Fibroblast of mammary gland (primary cell): ENCODE measurements at regions not wholly inside any gene's neighbourhood (a gene's known extent, or its start where the extent isn't known, plus 50 kb on each side); places are given as distances from the start of the nearest gene placed in this dataset.
"Not testable (repeated sequence)": the region's sequence is repeated elsewhere in the genome, so short reads cannot be mapped to it uniquely, and the experiment has no call there.

Experiments
- DNase-seq: peaks from one replicate; pipeline ENCODE4 v3.0.0-alpha.2; 2010; ENCODE audit warnings: low read depth
- H3K4me3 ChIP-seq: 2 replicates; pipeline ENCODE4 v1.5.1; 2011; ENCODE audit warnings: low read depth, mild to moderate bottlenecking, low read length, moderate library complexity; ENCODE audit not compliant: control insufficient read depth
- CTCF ChIP-seq: conservative IDR thresholded peaks from 2 replicates; pipeline ENCODE4 v1.5.1; 2011; ENCODE audit warnings: low read depth, low read length, inconsistent platforms; ENCODE audit not compliant: control insufficient read depth, insufficient read depth

DNA sequence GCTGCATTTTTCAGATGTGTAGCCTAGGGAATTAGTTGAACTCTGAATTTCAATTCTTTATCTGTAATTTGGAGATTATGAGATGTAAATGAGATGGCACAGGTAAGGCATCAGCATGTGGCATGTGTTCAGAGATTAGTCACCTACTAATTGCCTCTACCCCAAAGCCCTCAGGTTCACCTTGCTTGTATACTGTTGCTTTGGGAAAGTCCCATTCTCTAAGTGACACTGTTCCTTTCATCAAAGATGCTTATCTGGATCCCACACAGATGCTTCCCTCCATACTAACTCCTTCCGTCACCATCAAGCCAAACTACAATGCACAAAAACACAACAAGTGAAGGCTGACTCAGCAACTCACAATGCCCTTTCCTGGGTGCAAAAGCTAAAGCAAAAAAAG lies 143.7 kb downstream of the LRATD1 start:
- no peak overlapping the region for H3K4me3 ChIP-seq
- DNase-seq, result no peak
- no peak for TF ChIP-seq CTCF

- TF ChIP-seq CTCF, result no peak
- DNase-seq, result peak; percentile 83
- H3K4me3 ChIP-seq, result no peak overlapping the region
Observed at GRCh38 chr2:14778015-14778414, 145.5 kb downstream of the LRATD1 start.

GRCh38 chr2:14779252-14779651 lies 146.7 kb downstream of the LRATD1 start:
- DNase-seq, result peak; percentile 44
- TF ChIP-seq CTCF, result no peak
- H3K4me3 ChIP-seq, result no peak overlapping the region

GRCh38 chr2:14781142-14781541 lies 148.6 kb downstream of the LRATD1 start:
- no peak for DNase-seq
- H3K4me3 ChIP-seq, result no peak overlapping the region
- TF ChIP-seq CTCF, result no peak

- not testable (repeated sequence) for DNase-seq, H3K4me3 ChIP-seq
Observed at GRCh38 chr2:14788814-14789213, 156.3 kb downstream of the LRATD1 start.

DNA sequence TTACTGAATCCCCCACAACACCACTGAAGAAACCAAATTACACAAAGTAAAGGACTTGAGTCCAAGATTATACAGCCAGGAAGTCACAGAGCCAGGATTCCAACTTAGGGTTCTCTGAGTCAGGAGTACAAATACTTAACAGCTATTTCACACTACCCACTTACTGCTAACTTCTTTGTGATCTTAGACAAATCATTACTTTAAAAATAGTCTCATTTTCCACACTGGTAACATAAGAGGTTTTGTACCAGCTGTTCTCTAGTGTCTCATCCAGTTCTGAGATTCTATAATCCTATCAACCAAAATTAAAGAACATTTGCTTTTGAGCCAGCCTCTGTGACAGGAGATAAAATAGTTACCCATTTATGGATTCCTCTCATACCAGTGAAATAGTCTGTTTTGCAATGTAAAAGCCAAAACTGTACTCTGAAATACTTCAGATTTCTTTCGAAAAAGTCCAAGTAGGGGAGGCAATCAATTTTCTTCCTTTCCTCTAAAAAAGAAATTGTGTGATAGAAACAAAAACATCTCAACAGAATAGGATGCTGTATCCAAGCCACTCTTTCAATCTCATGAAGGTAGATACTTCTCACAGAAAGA lies 157.6 kb downstream of the LRATD1 start:
- TF ChIP-seq CTCF, result no peak
- peak; percentile 44 for DNase-seq
- no peak overlapping the region for H3K4me3 ChIP-seq

DNA sequence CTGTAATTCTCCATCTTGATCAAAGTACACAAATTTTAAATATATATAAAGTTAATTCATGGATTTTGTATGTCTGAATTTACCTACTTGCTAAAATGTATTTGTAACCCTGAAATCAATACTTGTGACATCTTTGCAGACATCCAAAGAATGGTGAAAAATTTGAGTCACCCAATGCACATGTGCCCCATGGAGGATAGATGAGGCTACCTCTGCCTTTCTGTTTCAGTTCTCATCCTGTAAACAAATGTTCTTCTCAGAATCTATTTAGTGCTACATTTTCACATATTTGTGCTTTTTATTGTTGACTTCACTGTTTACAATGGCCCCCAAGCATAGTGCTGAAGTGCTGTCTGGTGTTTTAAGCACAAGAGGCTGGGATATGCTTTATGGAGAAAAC lies 171.5 kb downstream of the LRATD1 start:
- DNase-seq, result no peak
- no peak for TF ChIP-seq CTCF
- no peak overlapping the region for H3K4me3 ChIP-seq
